ENCODE measurements at regions not wholly inside any gene's neighbourhood (a gene's known extent, or its start where the extent isn't known, plus 50 kb on each side); places are given as distances from the start of the nearest gene placed in this dataset.
A peak's percentile ranks its signal among the peaks of the same experiment; 100 is the strongest.

GRCh38 chr22:19645391-19645790 is 68.9 kb upstream of the SEPTIN5 start:
- no peak overlapping the region for H2AFZ ChIP-seq (replicated peaks)
- Mint-ChIP-seq H3K4me1 (no peaks in the 10 kb centered on the region), H3K27ac (no peak overlapping the region), H3K36me3 (no peaks in the 10 kb centered on the region), H3K27me3 (ENCODE audit: insufficient read depth, low read depth) (peaks cover 11% of the 10 kb centered on the region), H3K9me3 (peaks cover 17% of the 10 kb centered on the region), H3K4me3 (no peak overlapping the region)
- H3K9me3 ChIP-seq (ENCODE audit: low read depth): peaks cover 12% of the 10 kb centered on the region
- H3K4me3 ChIP-seq: no peak overlapping the region
- no peak overlapping the region for H3K9ac ChIP-seq
- H3K36me3 ChIP-seq: no peaks in the 10 kb centered on the region
- H4K20me1 ChIP-seq (ENCODE audit: low read depth): no peaks in the 10 kb centered on the region
- no peak for DNase-seq (ENCODE audit: low spot score)
- H3F3A ChIP-seq (ENCODE audit: low read depth): no peaks in the 10 kb centered on the region
- no peaks in the 10 kb centered on the region for H3K79me2 ChIP-seq (ENCODE audit: low read depth)
- peaks cover 8% of the 10 kb centered on the region for H3K27me3 ChIP-seq
- H3K27ac ChIP-seq: no peak overlapping the region
- no peaks in the 10 kb centered on the region for H3K4me1 ChIP-seq
- H3K4me2 ChIP-seq: no peak overlapping the region
- TF ChIP-seq EZH2 (IDR thresholded peaks at IDR 0.05) (no peak), CTCF (IDR thresholded peaks at IDR 0.05) (peak; percentile 9)

GRCh38 chr22:19645905-19646304 is 68.4 kb upstream of the SEPTIN5 start:
- no peak for TF ChIP-seq EZH2phosphoT487 (IDR thresholded peaks at IDR 0.05)
- TF ChIP-seq CTCF (IDR thresholded peaks at IDR 0.05): no peak
- no peak for TF ChIP-seq EZH2 (IDR thresholded peaks at IDR 0.05)
- no peaks in the 10 kb centered on the region for H4K20me1 ChIP-seq (ENCODE audit: low read depth)
- H3K27me3 Mint-ChIP-seq (ENCODE audit: insufficient read depth, low read depth): peaks cover 11% of the 10 kb centered on the region
- H3K9me3 Mint-ChIP-seq: peaks cover 17% of the 10 kb centered on the region
- H3K36me3 Mint-ChIP-seq: no peaks in the 10 kb centered on the region
- no peaks in the 10 kb centered on the region for H3K36me3 ChIP-seq
- no peak overlapping the region for H3K27ac Mint-ChIP-seq
- peaks cover 4% of the 10 kb centered on the region for H3K27me3 ChIP-seq
- H3K4me3 Mint-ChIP-seq: no peak overlapping the region
- H3K4me2 ChIP-seq: no peak overlapping the region
- H3K9ac ChIP-seq: no peak overlapping the region
- no peak overlapping the region for H2AFZ ChIP-seq (replicated peaks)
- DNase-seq (ENCODE audit: low spot score): no peak
- no peaks in the 10 kb centered on the region for H3F3A ChIP-seq (ENCODE audit: low read depth)
- no peak overlapping the region for H3K4me3 ChIP-seq
- peaks cover 12% of the 10 kb centered on the region for H3K9me3 ChIP-seq (ENCODE audit: low read depth)
- no peaks in the 10 kb centered on the region for H3K4me1 Mint-ChIP-seq
- no peaks in the 10 kb centered on the region for H3K4me1 ChIP-seq
- H3K79me2 ChIP-seq (ENCODE audit: low read depth): no peaks in the 10 kb centered on the region
- no peak overlapping the region for H3K27ac ChIP-seq

GRCh38 chr22:19646383-19646782 is 67.9 kb upstream of the SEPTIN5 start:
- Histone ChIP-seq H2AFZ (replicated peaks) (no peak overlapping the region), H3K9me3 (ENCODE audit: low read depth) (peaks cover 12% of the 10 kb centered on the region), H3K4me1 (no peaks in the 10 kb centered on the region), H3K4me3 (no peak overlapping the region), H3K9ac (no peak overlapping the region), H3K27me3 (no peaks in the 10 kb centered on the region), H3K27ac (no peak overlapping the region), H3K4me2 (no peak overlapping the region), H3F3A (ENCODE audit: low read depth) (no peaks in the 10 kb centered on the region), H4K20me1 (ENCODE audit: low read depth) (no peaks in the 10 kb centered on the region), H3K79me2 (ENCODE audit: low read depth) (no peaks in the 10 kb centered on the region), H3K36me3 (no peaks in the 10 kb centered on the region)
- H3K36me3 Mint-ChIP-seq: no peaks in the 10 kb centered on the region
- no peak for TF ChIP-seq EZH2 (IDR thresholded peaks at IDR 0.05)
- no peak overlapping the region for H3K27ac Mint-ChIP-seq
- no peak for DNase-seq (ENCODE audit: low spot score)
- peaks cover 17% of the 10 kb centered on the region for H3K9me3 Mint-ChIP-seq
- H3K27me3 Mint-ChIP-seq (ENCODE audit: insufficient read depth, low read depth): peaks cover 8% of the 10 kb centered on the region
- no peaks in the 10 kb centered on the region for H3K4me1 Mint-ChIP-seq
- no peak overlapping the region for H3K4me3 Mint-ChIP-seq

- Mint-ChIP-seq H3K27me3 (ENCODE audit: insufficient read depth, low read depth) (peaks cover 8% of the 10 kb centered on the region), H3K36me3 (no peaks in the 10 kb centered on the region)
Observed at GRCh38 chr22:19648419-19648929, 65.8 kb upstream of the SEPTIN5 start.

More at GRCh38 chr22:19648419-19648929, 65.8 kb upstream of the SEPTIN5 start:
- Histone ChIP-seq H3K4me2 (no peak overlapping the region), H3K4me3 (no peak overlapping the region), H3K27ac (no peak overlapping the region), H3K4me1 (no peaks in the 10 kb centered on the region), H3F3A (ENCODE audit: low read depth) (no peaks in the 10 kb centered on the region), H2AFZ (replicated peaks) (no peak overlapping the region), H3K9ac (no peak overlapping the region), H3K27me3 (no peaks in the 10 kb centered on the region), H4K20me1 (ENCODE audit: low read depth) (no peaks in the 10 kb centered on the region), H3K36me3 (no peaks in the 10 kb centered on the region), H3K9me3 (ENCODE audit: low read depth) (peaks cover 12% of the 10 kb centered on the region), H3K79me2 (ENCODE audit: low read depth) (no peaks in the 10 kb centered on the region)
- DNase-seq (ENCODE audit: low spot score): no peak
- no peaks in the 10 kb centered on the region for H3K4me1 Mint-ChIP-seq
- peaks cover 17% of the 10 kb centered on the region for H3K9me3 Mint-ChIP-seq
- H3K4me3 Mint-ChIP-seq: no peak overlapping the region
- no peak overlapping the region for H3K27ac Mint-ChIP-seq
- no peak for TF ChIP-seq EZH2 (IDR thresholded peaks at IDR 0.05)
- no peak for TF ChIP-seq CTCF (IDR thresholded peaks at IDR 0.05)
- TF ChIP-seq EZH2phosphoT487 (IDR thresholded peaks at IDR 0.05): no peak
